ENCODE measurements at regions not wholly inside any gene's neighbourhood (a gene's known extent, or its start where the extent isn't known, plus 50 kb on each side); places are given as distances from the start of the nearest gene placed in this dataset.

DNA sequence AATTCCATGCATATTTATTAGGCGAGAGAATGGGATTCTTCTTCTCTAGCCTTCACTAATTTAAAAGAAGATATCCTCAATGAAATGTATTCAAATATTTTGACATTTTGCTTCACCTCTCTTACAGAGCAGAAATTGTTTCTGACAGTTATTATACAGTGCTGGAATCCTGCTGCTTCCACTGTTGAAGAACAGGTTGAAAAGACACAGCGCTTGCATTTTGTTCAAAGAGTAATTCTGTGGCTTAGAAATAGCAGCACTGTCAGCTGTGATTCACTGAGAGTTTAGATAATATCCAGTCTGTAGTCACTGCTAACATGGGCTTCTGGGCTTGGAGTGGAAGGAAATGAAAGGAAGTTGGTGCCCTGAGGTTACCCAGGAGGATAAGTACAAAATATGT is 117.1 kb upstream of the FBXL4 start:
- no peak for TF ChIP-seq CTCF (IDR thresholded peaks at IDR 0.05; ENCODE audit: low read depth, low read length)
- no peak for TF ChIP-seq EZH2phosphoT487 (IDR thresholded peaks at IDR 0.05; ENCODE audit: low read depth)

GRCh38 chr6:99036672-99037071 is 88.9 kb upstream of the FBXL4 start:
- Histone ChIP-seq H3K36me3 (replicated peaks; ENCODE audit: low read depth, low read length) (no peaks in the 10 kb centered on the region), H3K27me3 (ENCODE audit: low read depth, low read length) (no peaks in the 10 kb centered on the region), H2AFZ (ENCODE audit: low read depth, low read length) (no peak overlapping the region), H3K9ac (ENCODE audit: low read length) (no peak overlapping the region), H3K27ac (ENCODE audit: low read length) (no peak overlapping the region), H3K4me1 (ENCODE audit: low read length) (no peaks in the 10 kb centered on the region), H3K4me3 (ENCODE audit: low read length) (no peak overlapping the region), H4K20me1 (ENCODE audit: insufficient read depth, low read length) (no peaks in the 10 kb centered on the region), H3K9me3 (ENCODE audit: insufficient read depth, low read length) (no peaks in the 10 kb centered on the region), H3K79me2 (ENCODE audit: low read length) (no peaks in the 10 kb centered on the region), H3K4me2 (ENCODE audit: low read length) (no peak overlapping the region)
- TF ChIP-seq EZH2phosphoT487 (IDR thresholded peaks at IDR 0.05; ENCODE audit: low read depth) = no peak
- no peak for TF ChIP-seq CTCF (IDR thresholded peaks at IDR 0.05; ENCODE audit: low read depth, low read length)

More for the DNA sequence above, 117.1 kb upstream of the FBXL4 start:
- Histone ChIP-seq H3K36me3 (replicated peaks; ENCODE audit: low read depth, low read length) (no peaks in the 10 kb centered on the region), H2AFZ (ENCODE audit: low read depth, low read length) (no peak overlapping the region), H3K79me2 (ENCODE audit: low read length) (no peaks in the 10 kb centered on the region), H3K4me2 (ENCODE audit: low read length) (no peak overlapping the region), H3K27ac (ENCODE audit: low read length) (no peak overlapping the region), H4K20me1 (ENCODE audit: insufficient read depth, low read length) (no peaks in the 10 kb centered on the region), H3K9ac (ENCODE audit: low read length) (no peak overlapping the region), H3K9me3 (ENCODE audit: insufficient read depth, low read length) (no peaks in the 10 kb centered on the region), H3K27me3 (ENCODE audit: low read depth, low read length) (no peaks in the 10 kb centered on the region), H3K4me3 (ENCODE audit: low read length) (no peak overlapping the region), H3K4me1 (ENCODE audit: low read length) (no peaks in the 10 kb centered on the region)

GRCh38 chr6:99032396-99032795 is 84.7 kb upstream of the FBXL4 start:
- no peaks in the 10 kb centered on the region for H3K4me1 ChIP-seq (ENCODE audit: low read length)
- H3K27ac ChIP-seq (ENCODE audit: low read length) = no peak overlapping the region
- no peaks in the 10 kb centered on the region for H4K20me1 ChIP-seq (ENCODE audit: insufficient read depth, low read length)
- no peak overlapping the region for H3K4me3 ChIP-seq (ENCODE audit: low read length)
- no peak for TF ChIP-seq EZH2phosphoT487 (IDR thresholded peaks at IDR 0.05; ENCODE audit: low read depth)
- no peaks in the 10 kb centered on the region for H3K9me3 ChIP-seq (ENCODE audit: insufficient read depth, low read length)
- no peak overlapping the region for H3K9ac ChIP-seq (ENCODE audit: low read length)
- no peak overlapping the region for H3K4me2 ChIP-seq (ENCODE audit: low read length)
- no peaks in the 10 kb centered on the region for H3K27me3 ChIP-seq (ENCODE audit: low read depth, low read length)
- no peak overlapping the region for H2AFZ ChIP-seq (ENCODE audit: low read depth, low read length)
- H3K36me3 ChIP-seq (replicated peaks; ENCODE audit: low read depth, low read length) = no peaks in the 10 kb centered on the region
- H3K79me2 ChIP-seq (ENCODE audit: low read length) = no peaks in the 10 kb centered on the region

- Histone ChIP-seq H3K4me2 (ENCODE audit: low read length) (no peak overlapping the region), H3K4me1 (ENCODE audit: low read length) (no peaks in the 10 kb centered on the region), H3K27ac (ENCODE audit: low read length) (no peak overlapping the region), H4K20me1 (ENCODE audit: insufficient read depth, low read length) (no peaks in the 10 kb centered on the region), H3K9me3 (ENCODE audit: insufficient read depth, low read length) (no peaks in the 10 kb centered on the region), H3K4me3 (ENCODE audit: low read length) (no peak overlapping the region), H2AFZ (ENCODE audit: low read depth, low read length) (no peak overlapping the region), H3K79me2 (ENCODE audit: low read length) (no peaks in the 10 kb centered on the region), H3K27me3 (ENCODE audit: low read depth, low read length) (no peaks in the 10 kb centered on the region), H3K36me3 (replicated peaks; ENCODE audit: low read depth, low read length) (no peaks in the 10 kb centered on the region), H3K9ac (ENCODE audit: low read length) (no peak overlapping the region)
- TF ChIP-seq CTCF (IDR thresholded peaks at IDR 0.05; ENCODE audit: low read depth, low read length) (no peak), EZH2phosphoT487 (IDR thresholded peaks at IDR 0.05; ENCODE audit: low read depth) (no peak)
These were observed 84.2 kb upstream of the FBXL4 start for GRCh38 chr6:99031957-99032356.

- Histone ChIP-seq H3K9me3 (ENCODE audit: insufficient read depth, low read length) (0 out of 2 replicates have a peak, but pooled peaks cover 1% of the 10 kb centered on the region), H3K4me3 (ENCODE audit: low read length) (no peak overlapping the region), H3K79me2 (ENCODE audit: low read length) (no peaks in the 10 kb centered on the region), H4K20me1 (ENCODE audit: insufficient read depth, low read length) (no peaks in the 10 kb centered on the region), H2AFZ (ENCODE audit: low read depth, low read length) (no peak overlapping the region), H3K27me3 (ENCODE audit: low read depth, low read length) (no peaks in the 10 kb centered on the region), H3K27ac (ENCODE audit: low read length) (no peak overlapping the region), H3K4me1 (ENCODE audit: low read length) (no peaks in the 10 kb centered on the region), H3K9ac (ENCODE audit: low read length) (no peak overlapping the region), H3K4me2 (ENCODE audit: low read length) (no peak overlapping the region), H3K36me3 (replicated peaks; ENCODE audit: low read depth, low read length) (no peaks in the 10 kb centered on the region)
- TF ChIP-seq EZH2phosphoT487 (IDR thresholded peaks at IDR 0.05; ENCODE audit: low read depth) = no peak
- no peak for TF ChIP-seq CTCF (IDR thresholded peaks at IDR 0.05; ENCODE audit: low read depth, low read length)
These were observed 83.2 kb upstream of the FBXL4 start for GRCh38 chr6:99030915-99031314.
